Neural crest cell (in vitro differentiated cells): ENCODE measurements at regions not wholly inside any gene's neighbourhood (a gene's known extent, or its start where the extent isn't known, plus 50 kb on each side); places are given as distances from the start of the nearest gene placed in this dataset.
"Not testable (repeated sequence)": the region's sequence is repeated elsewhere in the genome, so short reads cannot be mapped to it uniquely, and the experiment has no call there.

ENCODE experiments used
- DNase-seq: peaks from one replicate; pipeline ENCODE4 v3.0.0; 2021; ENCODE audit warnings: low read depth, mixed read lengths, low spot score
- H3K27ac Mint-ChIP-seq: one replicate; pipeline ENCODE4 v1.8.0; 2021; ENCODE audit warnings: mild to moderate bottlenecking, mixed read lengths; ENCODE audit not compliant: unreplicated experiment
- H3K27me3 Mint-ChIP-seq: 2 replicates; pipeline ENCODE4 v1.8.0; 2021; ENCODE audit warnings: low read depth, mild to moderate bottlenecking, mixed read lengths
- H3K36me3 Mint-ChIP-seq: 2 replicates; pipeline ENCODE4 v1.8.0; 2021; ENCODE audit warnings: low read depth, mild to moderate bottlenecking, mixed read lengths
- H3K4me1 Mint-ChIP-seq: 2 replicates; pipeline ENCODE4 v1.8.0; 2021; ENCODE audit warnings: mixed read lengths
- H3K4me3 Mint-ChIP-seq: one replicate; pipeline ENCODE4 v1.8.0; 2021; ENCODE audit warnings: mild to moderate bottlenecking, mixed read lengths
- H3K9me3 Mint-ChIP-seq: 2 replicates; pipeline ENCODE4 v1.8.0; 2021; ENCODE audit warnings: mixed read lengths
- CTCF ChIP-seq: fragments of 200-600 bp; sonication (generic); conservative IDR thresholded peaks from 2 replicates; pipeline ENCODE4 v1.5.0; 2021; ENCODE audit warnings: antibody characterized with exemption, mild to moderate bottlenecking

DNA sequence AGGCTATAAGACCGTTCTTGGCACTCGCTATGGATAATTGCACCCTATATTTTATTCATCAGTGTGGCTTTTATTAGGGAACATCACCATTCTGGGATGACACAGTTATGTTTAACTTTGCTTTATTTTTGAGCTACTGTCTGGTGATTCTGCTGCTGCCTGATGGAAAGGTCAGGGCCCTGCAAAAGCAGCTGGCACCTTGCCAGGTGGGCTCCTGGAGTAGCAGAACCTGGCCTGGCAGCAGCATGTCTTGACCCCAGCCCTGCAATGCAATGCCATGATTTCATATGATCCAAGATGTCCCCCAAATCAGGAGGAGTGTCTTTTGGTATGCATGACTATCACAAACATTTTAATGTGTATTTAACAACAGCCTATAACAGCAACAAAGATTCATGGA, 228.4 kb upstream of the RSPO3 start:
- TF ChIP-seq CTCF, result no peak
- H3K9me3 Mint-ChIP-seq, result no peaks in the 10 kb centered on the region
- H3K4me1 Mint-ChIP-seq, result no peaks in the 10 kb centered on the region
- no peaks in the 10 kb centered on the region for H3K36me3 Mint-ChIP-seq
- no peaks in the 10 kb centered on the region for H3K27me3 Mint-ChIP-seq
- H3K4me3 Mint-ChIP-seq, result no peak overlapping the region
- DNase-seq, result no peak
- H3K27ac Mint-ChIP-seq, result no peak overlapping the region

- no peak for TF ChIP-seq CTCF
- H3K36me3 Mint-ChIP-seq, result no peaks in the 10 kb centered on the region
- H3K4me1 Mint-ChIP-seq, result no peaks in the 10 kb centered on the region
- no peak for DNase-seq
- no peak overlapping the region for H3K4me3 Mint-ChIP-seq
- H3K27me3 Mint-ChIP-seq, result no peaks in the 10 kb centered on the region
- no peaks in the 10 kb centered on the region for H3K9me3 Mint-ChIP-seq
- H3K27ac Mint-ChIP-seq, result no peak overlapping the region
These were observed 227.3 kb upstream of the RSPO3 start for GRCh38 chr6:126891158-126891557.

GRCh38 chr6:126892869-126893268, 225.6 kb upstream of the RSPO3 start:
- H3K27ac Mint-ChIP-seq, H3K4me1 Mint-ChIP-seq, H3K9me3 Mint-ChIP-seq, H3K4me3 Mint-ChIP-seq, H3K27me3 Mint-ChIP-seq, DNase-seq, H3K36me3 Mint-ChIP-seq: not testable (repeated sequence)

- Mint-ChIP-seq H3K36me3 (no peaks in the 10 kb centered on the region), H3K27ac (no peak overlapping the region), H3K4me3 (no peak overlapping the region), H3K4me1 (no peaks in the 10 kb centered on the region), H3K9me3 (no peaks in the 10 kb centered on the region), H3K27me3 (no peaks in the 10 kb centered on the region)
- DNase-seq, result no peak
- no peak for TF ChIP-seq CTCF
These were observed 220.7 kb upstream of the RSPO3 start for GRCh38 chr6:126897758-126898157.

DNA sequence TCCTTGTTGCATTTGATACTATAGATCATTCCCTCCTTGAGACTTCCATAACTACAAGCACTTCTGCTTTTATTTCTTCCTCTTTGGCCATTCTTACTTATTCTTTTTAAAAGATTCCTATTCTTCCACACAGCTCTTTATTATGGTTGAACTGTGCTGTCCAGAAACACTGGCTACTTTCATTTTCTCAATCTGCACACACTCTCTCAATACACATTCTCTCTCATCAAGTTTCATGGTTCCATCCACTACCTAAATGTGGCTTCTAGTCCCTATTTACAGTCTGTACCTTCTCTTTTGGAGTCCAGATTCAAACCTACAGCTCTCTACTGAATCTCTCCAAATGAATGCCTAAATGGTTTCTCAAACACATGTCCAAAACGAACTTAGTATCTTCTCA, 214.3 kb upstream of the RSPO3 start:
- Mint-ChIP-seq H3K9me3 (no peaks in the 10 kb centered on the region), H3K4me3 (no peak overlapping the region), H3K27ac (no peak overlapping the region), H3K27me3 (no peaks in the 10 kb centered on the region), H3K36me3 (no peaks in the 10 kb centered on the region), H3K4me1 (no peaks in the 10 kb centered on the region)
- TF ChIP-seq CTCF, result no peak
- DNase-seq, result no peak

DNA sequence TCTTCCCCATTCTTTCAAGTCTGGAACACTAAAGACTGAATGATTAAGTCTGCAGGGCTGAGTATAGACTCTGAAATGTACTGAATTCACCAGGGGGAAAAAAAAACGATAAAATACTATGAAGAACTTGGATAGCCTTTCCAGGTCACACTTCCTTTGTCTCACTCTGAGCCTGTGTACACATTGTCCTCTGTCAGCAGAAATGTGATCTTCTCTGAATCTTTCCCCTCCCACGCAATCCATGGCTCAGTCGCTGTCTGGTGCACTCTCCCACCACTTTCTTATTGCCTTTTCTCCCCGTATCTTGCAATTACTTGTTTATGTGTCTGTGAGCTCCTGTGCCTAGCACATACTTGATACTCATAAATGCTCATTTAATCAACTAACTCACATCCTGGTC, 212.6 kb upstream of the RSPO3 start:
- H3K27me3 Mint-ChIP-seq, result no peaks in the 10 kb centered on the region
- H3K4me1 Mint-ChIP-seq, result no peaks in the 10 kb centered on the region
- H3K27ac Mint-ChIP-seq, result no peak overlapping the region
- H3K9me3 Mint-ChIP-seq, result no peaks in the 10 kb centered on the region
- no peak overlapping the region for H3K4me3 Mint-ChIP-seq
- TF ChIP-seq CTCF, result no peak
- DNase-seq, result no peak
- no peaks in the 10 kb centered on the region for H3K36me3 Mint-ChIP-seq
